Heart left ventricle (tissue), 13 donors: ENCODE measurements at regions not wholly inside any gene's neighbourhood (a gene's known extent, or its start where the extent isn't known, plus 50 kb on each side); places are given as distances from the start of the nearest gene placed in this dataset.

Experiments
- POLR2A ChIP-seq, 2 donors: fragments of 450-650 bp; IDR thresholded peaks; one replicate each; pipeline ENCODE4 v1.6.1; 2017; ENCODE audit warnings: antibody characterized with exemption in 2 of 2, mild to moderate bottlenecking in 2 of 2, moderate library complexity in 2 of 2
- TF ChIP-seq, protein P1 (sequence below), 12 donors: fragments of 200-600 bp; sonication (generic) in 4 of 12; IDR thresholded peaks; one replicate each; pipeline versions ENCODE4 v1.5.0 to v1.8.0; 2018 to 2022; ENCODE audit warnings: antibody characterized with exemption in 12 of 12, mild to moderate bottlenecking in 5 of 12
- donor health status: ischemic (EF 13 %, LVEDD 7.1; RV severe dilation, severe dysfunction).
- donor health status: DM: no; HTN: yes; CAD: no.
- donor health status: DM: no; HTN: no; CAD: no.
- donor health status: ischemic (EF 25% LVEDD 6.9; RV normal size, moderate dysfunction).
- donor health status: ischemic (EF 25% LVEDD 5.7; RV mildly dilated, moderate dysfunction).
- donor health status: ischemic (EF 35%, LVEDD 5.7; RV mildly dilated, moderate dysfunction).
- donor health status: nonischemic (EF 11% LVEDD 7.7; RV severe dilation, severe dysfunction).
- donor health status: DM: yes; HTN: yes; CAD: no.
- donor health status: PGD.
- donor health status: ischemic (EF 29% LVEDD 5.4; RV normal size, mild dysfunction).
- donor health status: nonischemic (EF 23%, LVEDD 6.1; RV moderate dilation, normal function).

DNA sequence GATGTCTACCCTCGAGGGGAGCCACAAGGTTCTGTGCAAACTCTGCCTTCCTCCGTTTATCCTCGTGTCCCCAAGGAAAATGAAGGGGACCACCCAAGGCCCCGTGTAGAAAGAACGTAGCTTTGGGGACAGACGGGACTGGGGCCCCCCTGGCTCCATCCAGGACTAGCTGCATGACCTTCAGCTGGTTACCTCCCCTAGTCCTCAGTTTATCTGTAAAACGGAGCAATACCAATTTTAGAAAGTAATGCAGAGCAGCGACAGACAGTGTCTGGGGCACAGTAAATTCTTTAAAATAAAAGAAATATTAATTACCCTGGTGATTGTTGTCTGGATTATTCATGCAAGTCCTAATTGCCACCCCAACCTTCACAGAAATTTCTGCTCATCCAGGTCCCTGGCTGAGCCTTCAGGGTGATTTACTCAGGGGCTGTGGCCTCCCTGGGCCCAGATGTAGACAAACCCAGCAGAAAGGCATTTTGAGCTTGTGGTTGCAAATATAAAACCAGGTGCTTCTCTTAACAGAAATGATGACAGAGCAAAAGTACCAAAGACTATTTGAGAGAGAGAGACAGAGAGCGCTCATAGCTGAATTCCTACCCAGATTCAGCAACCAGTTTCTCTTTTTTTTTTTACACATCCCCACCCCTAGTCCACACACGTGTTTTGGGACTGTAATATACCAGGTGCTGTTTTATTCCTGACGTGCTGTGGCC is 155.1 kb upstream of the SMIM23 start:
- TF ChIP-seq, protein P1, sequence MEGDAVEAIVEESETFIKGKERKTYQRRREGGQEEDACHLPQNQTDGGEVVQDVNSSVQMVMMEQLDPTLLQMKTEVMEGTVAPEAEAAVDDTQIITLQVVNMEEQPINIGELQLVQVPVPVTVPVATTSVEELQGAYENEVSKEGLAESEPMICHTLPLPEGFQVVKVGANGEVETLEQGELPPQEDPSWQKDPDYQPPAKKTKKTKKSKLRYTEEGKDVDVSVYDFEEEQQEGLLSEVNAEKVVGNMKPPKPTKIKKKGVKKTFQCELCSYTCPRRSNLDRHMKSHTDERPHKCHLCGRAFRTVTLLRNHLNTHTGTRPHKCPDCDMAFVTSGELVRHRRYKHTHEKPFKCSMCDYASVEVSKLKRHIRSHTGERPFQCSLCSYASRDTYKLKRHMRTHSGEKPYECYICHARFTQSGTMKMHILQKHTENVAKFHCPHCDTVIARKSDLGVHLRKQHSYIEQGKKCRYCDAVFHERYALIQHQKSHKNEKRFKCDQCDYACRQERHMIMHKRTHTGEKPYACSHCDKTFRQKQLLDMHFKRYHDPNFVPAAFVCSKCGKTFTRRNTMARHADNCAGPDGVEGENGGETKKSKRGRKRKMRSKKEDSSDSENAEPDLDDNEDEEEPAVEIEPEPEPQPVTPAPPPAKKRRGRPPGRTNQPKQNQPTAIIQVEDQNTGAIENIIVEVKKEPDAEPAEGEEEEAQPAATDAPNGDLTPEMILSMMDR (IDR thresholded peaks at IDR 0.05): peak in 2 of 12 donors; percentile 1 to 12
- TF ChIP-seq POLR2A (IDR thresholded peaks at IDR 0.05): no peak
